HCT116 (cell line): ENCODE measurements at regions not wholly inside any gene's neighbourhood (a gene's known extent, or its start where the extent isn't known, plus 50 kb on each side); places are given as distances from the start of the nearest gene placed in this dataset.

Experiments
- ATAC-seq: fragments of 200-7000 bp; cut with Tn5 transposase; 2 replicates; pipeline ENCODE4 v1.9.1; 2020; ENCODE audit warnings: mild to moderate bottlenecking, moderate library complexity
- BruUV-seq: library from RNA; stranded (reverse); fragments of 400-500 nt; replicated peaks from 2 replicates; lab custom pipeline; 2021; lab: Mats Ljungman, UMichigan
- CTCF ChIA-PET: fragments of 300-600 bp; sonication (Branson Sonifier 250); formaldehyde crosslinking; loops from one replicate; lab custom pipeline; 2021; ENCODE audit warnings: antibody characterized with exemption; lab: Charles Lee
- POLR2A ChIA-PET: fragments of 300-600, 350-600 bp; sonication (Branson Sonifier 250); formaldehyde crosslinking; loops from one replicate; lab custom pipeline; 2021; ENCODE audit warnings: antibody characterized with exemption; lab: Charles Lee
- RAD21 ChIA-PET, 2 experiments: fragments of 300-600 bp; sonication (Branson Sonifier 250); formaldehyde crosslinking; loops; one replicate each; lab custom pipeline; 2023; ENCODE audit warnings: low total read pairs in 2 of 2; ENCODE audit not compliant: uncharacterized antibody in 2 of 2, unreplicated experiment in 2 of 2, low non-redundant PET in 1 of 2; lab: Charles Lee
- DNase-seq: peaks from one replicate; pipeline ENCODE4 v3.0.0-alpha.2; 2010; ENCODE audit warnings: low read depth, low spot score
- H2AFZ ChIP-seq: fragments of 200-600 bp; shearing (Covaris generic), sonication (generic); 2 replicates; pipeline ENCODE4 v1.6.1; 2017; ENCODE audit warnings: low read depth, mixed run types, mixed read lengths, antibody characterized with exemption, low read length; ENCODE audit not compliant: poor library complexity, severe bottlenecking
- H3K27ac ChIP-seq: 2 replicates; pipeline ENCODE4 v1.5.1; 2012; ENCODE audit warnings: low read depth, low read length
- H3K27me3 ChIP-seq: fragments of 200-600 bp; sonication (generic); 2 replicates; pipeline ENCODE4 v1.6.1; 2016; ENCODE audit warnings: mixed run types, low read length, mixed read lengths; ENCODE audit not compliant: insufficient read depth
- H3K36me3 ChIP-seq, 2 experiments: fragments of 200-500 bp in 1 of 2; fragments of 200-600 bp in 1 of 2; sonication (Bioruptor generic) in 1 of 2; sonication (generic) in 1 of 2; 2 replicates each; pipeline versions ENCODE4 v1.5.1 to v1.6.1; 2014 to 2016; ENCODE audit warnings: low read length in 2 of 2, inconsistent platforms in 1 of 2, mixed read lengths in 1 of 2, mixed run types in 1 of 2; ENCODE audit not compliant: insufficient read depth in 2 of 2, control insufficient read depth in 1 of 2
- H3K4me1 ChIP-seq, 2 experiments: fragments of 200-600 bp in 1 of 2; sonication (generic) in 1 of 2; 2 replicates each; pipeline versions ENCODE4 v1.5.1 to v1.6.1; 2012 to 2017; ENCODE audit warnings: low read length in 2 of 2, inconsistent platforms in 1 of 2, mild to moderate bottlenecking in 1 of 2, mixed read lengths in 1 of 2, mixed run types in 1 of 2, moderate library complexity in 1 of 2; ENCODE audit not compliant: insufficient read depth in 2 of 2, control insufficient read depth in 1 of 2
- H3K4me2 ChIP-seq: fragments of 200-600 bp; sonication (generic); 2 replicates; pipeline ENCODE4 v1.6.1; 2017; ENCODE audit warnings: mixed run types, low read length, mixed read lengths
- H3K4me3 ChIP-seq, 2 experiments: fragments of 200-600 bp in 1 of 2; sonication (generic) in 1 of 2; replicated peaks in 1 of 2; 2 replicates each; pipeline ENCODE4 v1.5.1; 2011 to 2016; ENCODE audit warnings: low read length in 2 of 2, control low read depth in 1 of 2, low read depth in 1 of 2, mild to moderate bottlenecking in 1 of 2, mixed read lengths in 1 of 2, mixed run types in 1 of 2
- H3K79me2 ChIP-seq: fragments of 200-600 bp; sonication (generic); 2 replicates; pipeline ENCODE4 v1.6.1; 2017; ENCODE audit warnings: mild to moderate bottlenecking, mixed run types, low read length, moderate library complexity, mixed read lengths; ENCODE audit not compliant: insufficient read depth
- H3K9ac ChIP-seq: fragments of 200-600 bp; sonication (generic); 2 replicates; pipeline ENCODE4 v1.6.1; 2016; ENCODE audit warnings: low read length, mixed read lengths
- H3K9me2 ChIP-seq: fragments of 200-600 bp; sonication (generic), shearing (Covaris generic); 2 replicates; pipeline ENCODE4 v1.6.1; 2017; ENCODE audit warnings: mixed run types, mild to moderate bottlenecking, moderate library complexity; ENCODE audit not compliant: insufficient read depth
- H3K9me3 ChIP-seq, 2 experiments: fragments of 200-500 bp in 1 of 2; fragments of 200-600 bp in 1 of 2; sonication (Bioruptor generic) in 1 of 2; sonication (generic) in 1 of 2; 2 replicates each; pipeline ENCODE4 v1.6.1; 2014 to 2017; ENCODE audit warnings: low read length in 2 of 2, mixed read lengths in 2 of 2, inconsistent platforms in 1 of 2, low read depth in 1 of 2, mild to moderate bottlenecking in 1 of 2, mixed run types in 1 of 2, moderate library complexity in 1 of 2; ENCODE audit not compliant: control insufficient read depth in 1 of 2, insufficient read depth in 1 of 2
- H4K20me1 ChIP-seq: fragments of 200-600 bp; sonication (generic), shearing (Covaris generic); 2 replicates; pipeline ENCODE4 v1.6.1; 2017; ENCODE audit warnings: mixed run types, mild to moderate bottlenecking, moderate library complexity; ENCODE audit not compliant: insufficient read depth
- ATF3 ChIP-seq: IDR thresholded peaks from 2 replicates; pipeline ENCODE4 v1.6.1; 2012
- CTCF ChIP-seq, 3 experiments: fragments of 200-600 bp in 1 of 3; sonication (generic) in 1 of 3; IDR thresholded peaks in 2 of 3; conservative IDR thresholded peaks in 1 of 3; 2 replicates each; pipeline ENCODE4 v1.5.1; 2012 to 2017; ENCODE audit warnings: low read depth in 2 of 3, low read length in 2 of 3, antibody characterized with exemption in 1 of 3, borderline replicate concordance in 1 of 3, control low read depth in 1 of 3, mild to moderate bottlenecking in 1 of 3, mixed read lengths in 1 of 3, mixed run types in 1 of 3, moderate library complexity in 1 of 3; ENCODE audit not compliant: insufficient read depth in 1 of 3
- EGR1 ChIP-seq: IDR thresholded peaks from 2 replicates; pipeline ENCODE4 v1.6.1; 2012; ENCODE audit warnings: low read depth
- ELF1 ChIP-seq: IDR thresholded peaks from 2 replicates; pipeline ENCODE4 v1.6.1; 2012; ENCODE audit warnings: low read depth, borderline replicate concordance
- EZH2phosphoT487 ChIP-seq: fragments of 200-600 bp; IDR thresholded peaks from 2 replicates; pipeline ENCODE4 v1.6.1; 2018; ENCODE audit warnings: antibody characterized with exemption, borderline replicate concordance
- FOSL1 ChIP-seq: IDR thresholded peaks from 2 replicates; pipeline ENCODE4 v1.6.1; 2012; ENCODE audit warnings: low read depth
- POLR2A ChIP-seq: IDR thresholded peaks from 2 replicates; pipeline ENCODE4 v1.7.0; 2011; ENCODE audit warnings: borderline replicate concordance; ENCODE audit not compliant: insufficient read depth, insufficient read length; ENCODE audit errors: extremely low read depth
- POLR2AphosphoS5 ChIP-seq: IDR thresholded peaks from 2 replicates; pipeline ENCODE4 v1.6.1; 2011; ENCODE audit warnings: mild to moderate bottlenecking, low read depth, low read length, moderate library complexity
- RAD21 ChIP-seq: IDR thresholded peaks from 2 replicates; pipeline ENCODE4 v1.6.1; 2012; ENCODE audit warnings: low read depth, mild to moderate bottlenecking
- SIN3A ChIP-seq: IDR thresholded peaks from 2 replicates; pipeline ENCODE4 v1.6.1; 2012; ENCODE audit warnings: low read depth
- SRF ChIP-seq: IDR thresholded peaks from 2 replicates; pipeline ENCODE4 v1.6.1; 2012; ENCODE audit warnings: low read depth
- ZFX ChIP-seq: fragments of 450-650 bp; IDR thresholded peaks from 2 replicates; pipeline ENCODE4 v1.6.1; 2017
- intact Hi-C: fragments of 100-400 bp; cut with micrococcal nuclease; formaldehyde crosslinking; loops from 2 replicates; pipeline ENCODE4 v1.10.0; 2022

GRCh38 chr3:117647435-117647834, 937.9 kb downstream of the TUSC7 start (continued):
- TF ChIP-seq CTCF (IDR thresholded peaks at IDR 0.05 in 2 of 3, conservative IDR thresholded peaks at IDR 0.05 in 1 of 3; ENCODE audit: borderline replicate concordance in 1 of 3, insufficient read depth in 1 of 3, low read depth in 2 of 3, low read length in 2 of 3): no peak

- POLR2A ChIA-PET: no interaction called here
Observed at GRCh38 chr3:117651246-117651645, 941.7 kb downstream of the TUSC7 start.

More at GRCh38 chr3:117651246-117651645, 941.7 kb downstream of the TUSC7 start:
- ATAC-seq (no peak), DNase-seq (no peak)
- H3K36me3 ChIP-seq: no peaks in the 10 kb centered on the region
- H4K20me1 ChIP-seq: no peaks in the 10 kb centered on the region
- intact Hi-C loops: no loop called here
- TF ChIP-seq FOSL1: no peak
- TF ChIP-seq ELF1: no peak
- TF ChIP-seq ZFX: no peak
- no peak for TF ChIP-seq RAD21
- no peak for TF ChIP-seq POLR2AphosphoS5
- no peak for TF ChIP-seq SRF
- TF ChIP-seq EGR1: no peak
- TF ChIP-seq POLR2A: no peak
- TF ChIP-seq ATF3: no peak
- no peak for TF ChIP-seq SIN3A
- no peak for TF ChIP-seq EZH2phosphoT487
- RAD21 ChIA-PET: no interaction called here
- H3K4me1 ChIP-seq: no peaks in the 10 kb centered on the region
- no TSS peak for BruUV-seq
- no peak overlapping the region for H3K4me3 ChIP-seq
- no peaks in the 10 kb centered on the region for H3K27me3 ChIP-seq
- H3K9ac ChIP-seq: no peak overlapping the region
- H3K27ac ChIP-seq: no peak overlapping the region
- H3K4me2 ChIP-seq: no peak overlapping the region
- CTCF ChIA-PET: no interaction called here
- no peaks in the 10 kb centered on the region for H3K79me2 ChIP-seq
- H2AFZ ChIP-seq: no peak overlapping the region
- no peaks in the 10 kb centered on the region for H3K9me2 ChIP-seq
- H3K9me3 ChIP-seq: no peaks in the 10 kb centered on the region
